ENCODE measurements at regions not wholly inside any gene's neighbourhood (a gene's known extent, or its start where the extent isn't known, plus 50 kb on each side); places are given as distances from the start of the nearest gene placed in this dataset.

GRCh38 chr15:93299675-93300074, 210.7 kb upstream of the RGMA start:
- TF ChIP-seq CTCF (IDR thresholded peaks at IDR 0.05; ENCODE audit: insufficient read depth, low read length) (no peak), POLR2AphosphoS5 (IDR thresholded peaks at IDR 0.05; ENCODE audit: low read depth) (no peak), GABPA (IDR thresholded peaks at IDR 0.05; ENCODE audit: low read depth) (no peak), REST (IDR thresholded peaks at IDR 0.05; ENCODE audit: insufficient replicate concordance, low read depth) (no peak), SPI1 (IDR thresholded peaks at IDR 0.05; ENCODE audit: borderline replicate concordance, low read depth) (no peak)

Data from HL-60 (cell line).